Left cardiac atrium (tissue), 4 donors: ENCODE measurements at regions not wholly inside any gene's neighbourhood (a gene's known extent, or its start where the extent isn't known, plus 50 kb on each side); places are given as distances from the start of the nearest gene placed in this dataset.
A peak's percentile ranks its signal among the peaks of the same experiment; 100 is the strongest.
"Not testable (repeated sequence)": the region's sequence is repeated elsewhere in the genome, so short reads cannot be mapped to it uniquely, and the experiment has no call there.

ENCODE experiments used
- ATAC-seq, 2 donors: fragments of 200-7000 bp; cut with Tn5 transposase; one replicate each; pipeline ENCODE4 v1.9.1; 2020; ENCODE audit warnings: mild to moderate bottlenecking in 2 of 2, moderate library complexity in 2 of 2
- DNase-seq: peaks from one replicate; pipeline ENCODE4 v3.0.0-alpha.2; 2020
- intact Hi-C, 2 donors: fragments of 100-400 bp; cut with DNase I; formaldehyde crosslinking; loops; one replicate each; pipeline versions ENCODE4 v1.14.1 to v1.15.1; 2022 to 2023
- donor health status: DM: no; HTN: yes; CAD: no.
- donor health status: DM: no; HTN: yes; CAD: no; lungs with severe emphysema.
- donor health status: DM: yes; HTN: yes; CAD: no.
- donor health status: Dilated cardiomyopathy.

DNA sequence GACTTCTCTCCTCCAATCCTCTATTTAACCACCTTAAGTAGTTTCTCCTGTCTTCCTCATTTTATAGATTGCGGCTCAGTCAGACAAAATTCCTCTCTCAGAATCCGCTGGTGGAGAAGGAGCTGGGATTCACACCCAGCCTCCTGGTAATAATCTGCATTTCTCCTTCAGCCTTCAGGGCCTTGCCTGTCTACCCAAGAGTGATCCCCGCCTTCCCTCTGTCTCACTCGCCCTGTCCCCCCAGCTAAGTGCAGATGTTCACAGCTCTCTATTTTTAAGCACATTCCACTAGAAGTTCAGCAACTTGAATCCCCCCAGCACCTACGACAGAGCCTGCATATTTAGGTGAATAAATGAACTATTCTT is 212.5 kb upstream of the HAAO start:
- no peak for DNase-seq
- intact Hi-C loops: no loop called here
- no peak for ATAC-seq

DNA sequence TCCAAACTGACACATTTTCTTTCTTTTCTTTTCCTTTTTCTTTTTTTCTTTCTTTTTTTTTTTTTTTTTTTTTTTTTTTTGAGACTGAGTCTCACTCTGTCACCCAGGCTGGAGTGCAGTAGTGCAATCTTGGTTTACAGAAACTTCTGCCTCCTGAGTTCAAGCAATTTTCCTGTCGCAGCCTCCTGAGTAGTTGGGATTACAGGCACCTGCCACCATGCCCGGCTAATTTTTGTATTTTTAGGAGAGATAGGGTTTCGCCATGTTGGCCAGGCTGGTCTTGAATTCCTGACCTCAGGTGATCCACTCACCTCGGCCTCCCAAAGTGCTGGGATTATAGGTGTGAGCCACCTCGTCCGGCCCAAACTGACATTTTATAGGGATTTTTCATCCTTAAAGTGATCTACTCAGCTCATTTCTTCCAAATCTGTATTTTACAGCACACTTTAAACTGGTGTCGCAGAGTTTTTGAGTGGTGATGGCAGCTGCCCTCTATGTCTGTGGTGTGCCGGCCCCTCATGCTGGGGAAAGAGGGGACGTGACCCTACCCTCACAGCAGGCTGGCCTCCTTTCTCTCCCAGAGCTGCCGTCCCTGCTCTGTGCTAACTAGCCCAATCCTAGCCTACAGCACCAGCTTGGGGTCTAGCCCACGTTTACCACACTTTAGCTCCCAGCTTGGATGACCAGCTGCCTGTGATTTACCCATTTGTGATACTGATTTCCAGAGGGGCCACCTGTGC is 211.9 kb upstream of the HAAO start:
- DNase-seq, ATAC-seq, intact Hi-C loops: not testable (repeated sequence)

- intact Hi-C loops: no loop called here
Measured at GRCh38 chr2:43003702-43004101, 211.3 kb upstream of the HAAO start.

GRCh38 chr2:43001787-43002468 is 209.5 kb upstream of the HAAO start:
- no peak for DNase-seq
- intact Hi-C loops: no loop called here
- no peak for ATAC-seq

More at GRCh38 chr2:43003702-43004101, 211.3 kb upstream of the HAAO start:
- ATAC-seq (no peak), DNase-seq (no peak)

GRCh38 chr2:43001055-43001378 is 208.6 kb upstream of the HAAO start:
- intact Hi-C loops: no loop called here
- DNase-seq (no peak), ATAC-seq (no peak)

DNA sequence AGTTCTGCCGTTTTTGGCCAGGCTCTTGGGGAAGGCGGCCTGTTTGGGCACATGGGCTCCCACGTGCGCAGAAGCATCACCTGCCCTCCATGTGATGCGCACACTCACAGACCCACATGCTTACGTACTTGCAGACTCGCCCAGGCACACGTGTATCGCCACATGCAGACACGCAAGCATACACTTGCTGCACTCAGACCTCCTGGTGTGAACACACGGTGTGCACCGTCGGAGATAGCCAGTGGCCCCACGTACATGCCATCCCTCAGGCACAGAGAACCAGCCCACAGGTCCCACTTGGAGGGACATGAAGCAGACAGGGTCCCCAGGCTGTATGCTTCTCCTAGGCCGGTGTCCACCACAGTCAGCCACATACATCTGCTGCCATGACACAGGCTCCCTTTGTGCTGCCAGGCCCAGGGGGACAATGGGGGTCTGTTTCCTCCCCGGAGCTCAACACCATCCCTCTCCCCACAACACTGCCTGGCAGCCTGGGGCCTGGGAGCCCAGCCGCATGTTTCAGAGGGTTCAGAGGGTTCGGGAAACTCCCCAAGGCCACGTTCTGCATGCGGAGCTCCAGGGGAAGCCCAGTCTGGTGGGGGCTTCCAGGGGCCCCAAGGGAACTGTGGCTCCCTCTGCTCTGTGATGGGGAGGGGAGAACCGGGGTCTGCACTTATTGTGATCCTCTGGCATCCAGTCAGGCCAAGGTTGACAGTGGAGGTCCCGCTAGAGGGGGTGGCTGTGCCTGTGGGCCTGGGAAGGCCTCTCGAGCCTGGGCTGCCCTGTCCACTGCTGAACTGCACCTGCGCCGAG is 208.1 kb upstream of the HAAO start:
- intact Hi-C loops: no loop called here
- DNase-seq: no peak
- peak; percentile 25 to 44 for ATAC-seq

DNA sequence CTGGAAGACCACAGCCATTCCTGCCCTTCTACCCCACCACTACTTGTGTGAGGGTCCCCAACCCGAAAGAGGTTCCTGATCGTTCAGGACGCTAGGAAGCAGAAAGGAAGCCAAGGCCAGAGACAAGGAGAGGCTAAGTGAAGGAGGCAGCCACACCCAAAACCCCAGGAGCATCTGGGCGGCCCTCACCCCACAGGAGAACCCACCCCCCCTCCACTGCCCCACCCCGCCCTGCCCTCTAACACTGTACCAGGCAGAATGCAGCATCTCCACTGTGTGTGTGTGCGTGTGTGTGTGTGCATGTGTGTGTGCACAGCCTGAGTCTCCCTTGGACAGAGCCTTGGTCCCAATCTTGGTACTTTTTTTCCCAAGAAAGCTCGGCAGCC is 207.5 kb upstream of the HAAO start:
- intact Hi-C loops: no loop called here
- DNase-seq (no peak), ATAC-seq (no peak)

DNA sequence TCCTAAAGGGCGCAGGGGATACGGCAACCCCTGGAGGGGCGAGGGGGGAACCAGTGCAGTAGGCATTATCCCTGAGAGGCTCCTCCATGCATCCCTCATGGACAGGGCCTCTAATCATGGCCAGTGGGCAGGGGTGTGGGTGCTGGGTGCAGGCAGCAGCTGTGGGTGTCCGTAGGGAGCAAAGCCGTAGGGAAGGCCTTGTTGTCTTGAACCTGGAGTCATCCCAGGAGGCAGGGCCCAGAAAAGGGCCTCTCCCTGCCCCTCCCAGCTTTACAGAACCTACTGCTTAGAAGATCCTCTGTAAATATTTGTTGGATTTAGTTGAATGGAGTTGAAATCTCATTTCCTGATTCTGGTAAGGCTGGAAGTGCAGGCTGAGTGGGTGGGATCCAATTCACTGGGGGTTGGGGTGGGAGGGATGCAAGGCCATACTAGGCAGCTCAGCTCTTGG is 207.0 kb upstream of the HAAO start:
- DNase-seq (no peak), ATAC-seq (no peak)
- intact Hi-C loops: no loop called here

DNA sequence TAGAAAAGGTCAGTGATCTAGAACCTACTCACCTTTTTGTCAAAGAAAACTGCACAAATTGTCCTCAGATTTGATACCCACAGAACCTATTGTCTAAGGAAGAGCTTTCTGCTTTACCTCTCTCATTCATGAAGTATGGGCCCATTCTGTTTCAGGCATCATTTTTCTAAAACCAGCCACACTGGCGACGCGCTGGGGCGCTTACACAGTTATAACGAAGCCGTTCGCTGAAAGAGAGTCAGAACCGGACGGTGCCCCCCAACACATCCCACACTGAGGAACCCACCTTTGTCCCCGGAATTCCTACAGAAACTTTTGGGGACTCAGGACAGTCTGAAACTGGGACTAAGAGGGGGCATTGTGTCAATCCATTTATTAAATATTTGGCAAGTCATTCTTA is 206.3 kb upstream of the HAAO start:
- intact Hi-C loops: no loop called here
- no peak for ATAC-seq
- DNase-seq: no peak

DNA sequence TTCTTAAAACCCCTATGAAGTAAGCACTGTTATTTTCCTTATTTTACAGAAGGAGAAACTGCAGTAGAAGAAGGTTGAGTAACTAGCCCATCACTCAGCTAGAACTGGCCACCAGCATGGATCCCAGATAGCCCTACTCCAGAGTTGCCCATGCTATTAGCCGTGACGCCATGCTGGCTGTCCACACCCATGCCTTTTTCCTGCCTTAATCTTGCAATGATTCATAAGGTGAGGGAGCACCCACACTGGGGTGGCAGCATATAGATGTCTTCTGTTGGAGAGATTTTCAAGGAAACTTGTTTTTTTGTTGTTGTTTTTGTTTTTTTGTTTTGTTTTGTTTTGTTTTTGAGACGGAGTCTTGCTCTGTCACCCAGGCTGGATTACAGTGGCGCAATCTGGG is 204.1 kb upstream of the HAAO start:
- intact Hi-C loops: no loop called here

GRCh38 chr2:42995752-42996422 is 203.5 kb upstream of the HAAO start:
- DNase-seq (no peak), ATAC-seq (no peak)
- intact Hi-C loops: no loop called here

More for the DNA sequence above, 204.1 kb upstream of the HAAO start:
- no peak for DNase-seq
- no peak for ATAC-seq

DNA sequence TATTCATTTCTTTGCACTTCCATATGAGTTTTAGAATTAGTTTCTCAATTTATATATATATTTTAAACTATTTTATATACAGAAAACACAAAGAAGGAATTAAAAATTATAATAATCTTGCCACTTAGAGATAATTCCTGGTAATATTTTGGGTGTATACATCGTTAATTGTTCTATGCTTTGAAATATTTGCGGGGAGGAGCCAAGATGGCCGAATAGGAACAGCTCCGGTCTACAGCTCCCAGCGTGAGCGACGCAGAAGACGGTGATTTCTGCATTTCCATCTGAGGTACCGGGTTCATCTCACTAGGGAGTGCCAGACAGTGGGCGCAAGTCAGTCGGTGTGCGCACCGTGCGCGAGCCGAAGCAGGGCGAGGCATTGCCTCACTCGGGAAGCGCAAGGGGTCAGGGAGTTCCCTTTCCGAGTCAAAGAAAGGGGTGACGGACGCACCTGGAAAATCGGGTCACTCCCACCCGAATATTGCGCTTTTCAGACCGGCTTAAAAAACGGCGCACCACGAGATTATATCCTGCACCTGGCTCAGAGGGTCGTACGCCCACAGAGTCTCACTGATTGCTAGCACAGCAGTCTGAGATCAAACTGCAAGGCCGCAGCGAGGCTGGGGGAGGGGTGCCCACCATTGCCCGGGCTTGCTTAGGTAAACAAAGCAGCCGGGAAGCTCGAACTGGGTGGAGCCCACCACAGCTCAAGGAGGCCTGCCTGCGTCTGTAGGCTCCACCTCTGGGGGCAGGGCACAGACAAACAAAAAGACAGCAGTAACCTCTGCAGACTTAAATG is 197.1 kb upstream of the HAAO start:
- DNase-seq, intact Hi-C loops, ATAC-seq: not testable (repeated sequence)

DNA sequence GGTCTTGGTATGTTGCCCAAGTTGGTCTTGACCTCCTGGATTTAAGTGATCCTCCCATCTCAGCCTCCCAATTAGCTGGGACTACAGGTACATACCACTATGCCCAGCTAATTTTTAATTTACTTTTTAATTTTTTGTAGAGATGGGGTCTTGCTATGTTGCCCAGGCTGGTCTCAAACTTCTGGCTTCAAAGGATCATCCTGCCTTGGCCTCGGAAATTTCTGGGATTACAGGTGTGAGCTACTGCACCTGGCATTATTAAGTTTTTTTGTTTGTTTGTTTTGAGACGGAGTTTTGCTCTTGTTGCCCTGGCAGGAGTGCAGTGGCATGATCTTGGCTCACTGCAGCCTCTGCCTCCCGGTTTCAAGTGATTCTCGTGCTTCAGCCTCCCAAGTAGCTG is 195.7 kb upstream of the HAAO start:
- DNase-seq, intact Hi-C loops, ATAC-seq: not testable (repeated sequence)

DNA sequence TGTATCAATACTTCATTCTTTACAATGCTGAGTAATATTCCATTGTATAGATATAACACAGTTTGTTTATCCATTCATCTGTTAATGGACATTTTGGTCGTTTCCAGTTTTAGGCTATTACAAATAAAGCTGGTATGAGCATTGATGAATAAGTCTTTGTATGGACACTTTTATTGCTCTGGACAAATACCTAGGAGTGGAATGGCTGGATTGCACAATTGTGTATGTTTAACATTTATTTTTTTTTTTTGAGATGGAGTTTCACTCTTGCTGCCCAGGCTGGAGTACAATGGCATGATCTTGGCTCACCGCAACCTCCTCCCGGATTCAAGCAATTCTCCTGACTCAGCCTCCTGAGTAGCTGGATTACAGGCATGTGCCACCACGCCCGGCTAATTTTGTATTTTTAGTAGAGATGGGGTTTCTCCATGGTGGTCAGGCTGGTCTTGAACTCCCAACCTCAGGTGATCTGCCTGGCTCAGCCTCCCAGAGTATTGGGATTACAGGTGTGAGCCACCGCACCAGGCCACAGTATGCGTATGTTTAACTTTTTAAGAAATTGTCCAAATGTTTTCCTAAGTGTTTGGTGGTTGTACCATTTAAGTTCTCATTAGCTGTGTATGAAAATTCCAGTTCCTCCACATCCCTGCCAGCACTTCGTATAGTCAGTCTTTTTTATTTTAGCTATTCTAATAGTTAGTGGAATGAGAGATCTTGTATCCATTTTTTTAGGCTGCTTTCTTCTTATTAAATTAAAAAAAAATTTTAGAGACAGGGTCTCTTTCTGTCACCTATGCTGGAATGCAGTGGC is 194.9 kb upstream of the HAAO start:
- intact Hi-C loops: no loop called here
- DNase-seq (no peak), ATAC-seq (no peak)

GRCh38 chr2:42984617-42985016 is 192.2 kb upstream of the HAAO start:
- intact Hi-C loops: loop anchor here in 1 of 2 donors (5.0 kb wide), 1 partner anchor 38 kb away; no protein-coding TSS in a partner anchor
- no peak for DNase-seq
- no peak for ATAC-seq

GRCh38 chr2:42984081-42984480 is 191.7 kb upstream of the HAAO start:
- intact Hi-C loops: loop anchor here in 1 of 2 donors (5.0 kb wide), 1 partner anchor 38 kb away; no protein-coding TSS in a partner anchor
- DNase-seq (no peak), ATAC-seq (no peak)

DNA sequence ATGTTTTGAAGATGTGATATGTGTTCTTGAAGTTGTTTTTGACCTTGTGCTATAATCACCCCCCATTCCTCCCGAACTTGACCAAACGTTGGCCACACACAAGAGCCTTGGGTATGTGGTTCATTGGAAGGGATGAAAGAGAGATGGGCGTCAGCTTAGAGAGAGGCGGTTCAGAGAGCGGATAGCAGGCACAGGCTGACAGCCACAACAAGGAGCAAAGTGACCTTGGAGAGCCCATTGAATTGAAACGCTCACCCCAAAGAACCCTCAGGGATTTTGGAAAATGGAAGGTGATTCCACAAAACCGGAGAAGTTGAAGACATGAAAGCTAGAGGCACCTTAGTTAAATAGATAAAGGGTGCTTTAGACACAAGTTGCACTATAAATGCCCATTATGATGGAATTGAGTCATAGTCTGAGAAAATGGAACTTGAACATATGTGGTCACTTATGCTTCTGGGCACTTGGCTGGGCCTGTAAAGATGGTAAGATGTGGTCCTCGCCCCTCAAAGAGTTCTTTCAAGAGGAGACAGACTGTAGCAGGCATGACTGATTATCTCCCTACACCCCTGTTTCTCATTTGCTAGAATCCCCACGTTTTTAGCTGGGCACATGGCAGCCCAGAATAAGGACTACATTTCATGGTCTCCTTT is 188.5 kb upstream of the HAAO start:
- DNase-seq: no peak
- intact Hi-C loops: loop anchor here in 1 of 2 donors (5.0 kb wide), 1 partner anchor 41 kb away; no protein-coding TSS in a partner anchor
- ATAC-seq: no peak
